ENCODE measurements at regions not wholly inside any gene's neighbourhood (a gene's known extent, or its start where the extent isn't known, plus 50 kb on each side); places are given as distances from the start of the nearest gene placed in this dataset.

DNA sequence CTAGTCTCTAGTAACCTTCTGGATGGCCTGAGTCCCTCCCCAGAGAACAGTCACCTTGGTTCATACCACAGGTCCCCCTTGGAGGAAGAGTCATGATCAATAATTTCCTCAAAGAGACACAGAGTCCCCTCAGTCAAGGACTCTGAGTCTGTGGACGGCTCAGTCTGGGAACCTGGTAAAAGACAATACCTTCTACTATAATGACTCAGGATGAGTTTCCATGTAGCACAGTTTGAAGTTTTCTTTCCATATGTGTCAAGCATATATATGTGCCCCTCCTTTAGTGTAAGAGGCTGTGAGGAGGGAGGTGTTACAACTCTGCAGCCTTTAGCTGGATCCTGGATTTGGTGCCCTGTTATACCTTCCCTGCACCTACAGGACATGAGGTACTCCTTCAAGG lies 54.4 kb upstream of the TSKU start:
- TF ChIP-seq, protein P1, sequence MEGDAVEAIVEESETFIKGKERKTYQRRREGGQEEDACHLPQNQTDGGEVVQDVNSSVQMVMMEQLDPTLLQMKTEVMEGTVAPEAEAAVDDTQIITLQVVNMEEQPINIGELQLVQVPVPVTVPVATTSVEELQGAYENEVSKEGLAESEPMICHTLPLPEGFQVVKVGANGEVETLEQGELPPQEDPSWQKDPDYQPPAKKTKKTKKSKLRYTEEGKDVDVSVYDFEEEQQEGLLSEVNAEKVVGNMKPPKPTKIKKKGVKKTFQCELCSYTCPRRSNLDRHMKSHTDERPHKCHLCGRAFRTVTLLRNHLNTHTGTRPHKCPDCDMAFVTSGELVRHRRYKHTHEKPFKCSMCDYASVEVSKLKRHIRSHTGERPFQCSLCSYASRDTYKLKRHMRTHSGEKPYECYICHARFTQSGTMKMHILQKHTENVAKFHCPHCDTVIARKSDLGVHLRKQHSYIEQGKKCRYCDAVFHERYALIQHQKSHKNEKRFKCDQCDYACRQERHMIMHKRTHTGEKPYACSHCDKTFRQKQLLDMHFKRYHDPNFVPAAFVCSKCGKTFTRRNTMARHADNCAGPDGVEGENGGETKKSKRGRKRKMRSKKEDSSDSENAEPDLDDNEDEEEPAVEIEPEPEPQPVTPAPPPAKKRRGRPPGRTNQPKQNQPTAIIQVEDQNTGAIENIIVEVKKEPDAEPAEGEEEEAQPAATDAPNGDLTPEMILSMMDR (IDR thresholded peaks at IDR 0.05; ENCODE audit: low read depth, low read length, poor library complexity, severe bottlenecking) = no peak
- no peak for TF ChIP-seq EZH2phosphoT487 (IDR thresholded peaks at IDR 0.05; ENCODE audit: borderline replicate concordance, low read length)

All from DOHH2 (cell line).